HL-60 (cell line): ENCODE measurements at regions not wholly inside any gene's neighbourhood (a gene's known extent, or its start where the extent isn't known, plus 50 kb on each side); places are given as distances from the start of the nearest gene placed in this dataset.

Experiments
- GABPA ChIP-seq: IDR thresholded peaks from 2 replicates; pipeline ENCODE4 v1.6.1; 2012; ENCODE audit warnings: low read depth
- POLR2AphosphoS5 ChIP-seq: IDR thresholded peaks from 2 replicates; pipeline ENCODE4 v1.6.1; 2012; ENCODE audit warnings: low read depth
- SPI1 ChIP-seq: IDR thresholded peaks from 2 replicates; pipeline ENCODE4 v1.6.1; 2012; ENCODE audit warnings: low read depth, mild to moderate bottlenecking, borderline replicate concordance
- TF ChIP-seq, protein P1 (sequence below): IDR thresholded peaks from one replicate; pipeline ENCODE4 v1.5.1; 2011; ENCODE audit warnings: low read length, control low read depth, inconsistent platforms; ENCODE audit not compliant: insufficient read depth
- TF ChIP-seq, protein P2 (sequence below): IDR thresholded peaks from 2 replicates; pipeline ENCODE4 v1.6.1; 2012; ENCODE audit warnings: low read depth; ENCODE audit not compliant: insufficient replicate concordance

DNA sequence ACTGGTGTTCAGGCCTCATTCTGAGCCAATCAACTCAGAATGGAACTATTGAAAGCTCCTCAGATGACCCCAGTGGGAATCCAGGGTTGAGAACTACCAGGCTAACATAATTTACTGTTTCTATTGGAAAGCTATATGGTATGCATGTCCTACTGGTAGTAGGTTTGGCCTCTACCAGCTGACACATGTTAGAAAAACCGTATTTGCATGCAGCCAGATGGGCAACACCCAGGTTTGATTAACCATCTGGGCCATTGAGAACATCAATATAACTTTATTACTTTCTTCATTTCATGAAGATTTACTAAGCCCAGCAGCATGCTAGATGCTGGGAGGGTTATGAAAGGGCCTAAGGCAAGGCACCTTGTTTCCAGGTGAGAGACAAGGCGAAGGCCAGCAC, 181.4 kb upstream of the PARP11 start:
- TF ChIP-seq, protein P1, sequence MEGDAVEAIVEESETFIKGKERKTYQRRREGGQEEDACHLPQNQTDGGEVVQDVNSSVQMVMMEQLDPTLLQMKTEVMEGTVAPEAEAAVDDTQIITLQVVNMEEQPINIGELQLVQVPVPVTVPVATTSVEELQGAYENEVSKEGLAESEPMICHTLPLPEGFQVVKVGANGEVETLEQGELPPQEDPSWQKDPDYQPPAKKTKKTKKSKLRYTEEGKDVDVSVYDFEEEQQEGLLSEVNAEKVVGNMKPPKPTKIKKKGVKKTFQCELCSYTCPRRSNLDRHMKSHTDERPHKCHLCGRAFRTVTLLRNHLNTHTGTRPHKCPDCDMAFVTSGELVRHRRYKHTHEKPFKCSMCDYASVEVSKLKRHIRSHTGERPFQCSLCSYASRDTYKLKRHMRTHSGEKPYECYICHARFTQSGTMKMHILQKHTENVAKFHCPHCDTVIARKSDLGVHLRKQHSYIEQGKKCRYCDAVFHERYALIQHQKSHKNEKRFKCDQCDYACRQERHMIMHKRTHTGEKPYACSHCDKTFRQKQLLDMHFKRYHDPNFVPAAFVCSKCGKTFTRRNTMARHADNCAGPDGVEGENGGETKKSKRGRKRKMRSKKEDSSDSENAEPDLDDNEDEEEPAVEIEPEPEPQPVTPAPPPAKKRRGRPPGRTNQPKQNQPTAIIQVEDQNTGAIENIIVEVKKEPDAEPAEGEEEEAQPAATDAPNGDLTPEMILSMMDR, result no peak
- TF ChIP-seq, protein P2, sequence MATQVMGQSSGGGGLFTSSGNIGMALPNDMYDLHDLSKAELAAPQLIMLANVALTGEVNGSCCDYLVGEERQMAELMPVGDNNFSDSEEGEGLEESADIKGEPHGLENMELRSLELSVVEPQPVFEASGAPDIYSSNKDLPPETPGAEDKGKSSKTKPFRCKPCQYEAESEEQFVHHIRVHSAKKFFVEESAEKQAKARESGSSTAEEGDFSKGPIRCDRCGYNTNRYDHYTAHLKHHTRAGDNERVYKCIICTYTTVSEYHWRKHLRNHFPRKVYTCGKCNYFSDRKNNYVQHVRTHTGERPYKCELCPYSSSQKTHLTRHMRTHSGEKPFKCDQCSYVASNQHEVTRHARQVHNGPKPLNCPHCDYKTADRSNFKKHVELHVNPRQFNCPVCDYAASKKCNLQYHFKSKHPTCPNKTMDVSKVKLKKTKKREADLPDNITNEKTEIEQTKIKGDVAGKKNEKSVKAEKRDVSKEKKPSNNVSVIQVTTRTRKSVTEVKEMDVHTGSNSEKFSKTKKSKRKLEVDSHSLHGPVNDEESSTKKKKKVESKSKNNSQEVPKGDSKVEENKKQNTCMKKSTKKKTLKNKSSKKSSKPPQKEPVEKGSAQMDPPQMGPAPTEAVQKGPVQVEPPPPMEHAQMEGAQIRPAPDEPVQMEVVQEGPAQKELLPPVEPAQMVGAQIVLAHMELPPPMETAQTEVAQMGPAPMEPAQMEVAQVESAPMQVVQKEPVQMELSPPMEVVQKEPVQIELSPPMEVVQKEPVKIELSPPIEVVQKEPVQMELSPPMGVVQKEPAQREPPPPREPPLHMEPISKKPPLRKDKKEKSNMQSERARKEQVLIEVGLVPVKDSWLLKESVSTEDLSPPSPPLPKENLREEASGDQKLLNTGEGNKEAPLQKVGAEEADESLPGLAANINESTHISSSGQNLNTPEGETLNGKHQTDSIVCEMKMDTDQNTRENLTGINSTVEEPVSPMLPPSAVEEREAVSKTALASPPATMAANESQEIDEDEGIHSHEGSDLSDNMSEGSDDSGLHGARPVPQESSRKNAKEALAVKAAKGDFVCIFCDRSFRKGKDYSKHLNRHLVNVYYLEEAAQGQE, result no peak
- TF ChIP-seq POLR2AphosphoS5 (no peak), SPI1 (no peak), GABPA (no peak)
